A549 (cell line): ENCODE measurements at regions not wholly inside any gene's neighbourhood (a gene's known extent, or its start where the extent isn't known, plus 50 kb on each side); places are given as distances from the start of the nearest gene placed in this dataset.

Experiments used
- ATAC-seq, 2 experiments: fragments of 200-7000 bp in 1 of 2; fragments of >200 bp in 1 of 2; cut with Nextera tagmentation in 1 of 2; cut with Tn5 transposase in 1 of 2; 3 replicates each; pipeline versions ENCODE4 v1.8.0 to v1.9.1; 2018 to 2020; ENCODE audit warnings: mild to moderate bottlenecking in 1 of 2, moderate library complexity in 1 of 2
- CTCF ChIA-PET: fragments of 300-600 bp; sonication (Branson Sonifier 250); formaldehyde crosslinking; extraction: SDS; loops from one replicate; lab custom pipeline; 2021; ENCODE audit warnings: antibody characterized with exemption, inconsistent platforms; lab: Yijun Ruan, JAX
- POLR2A ChIA-PET: fragments of 350-600 bp; formaldehyde crosslinking; extraction: SDS; loops from one replicate; lab custom pipeline; 2021; ENCODE audit warnings: antibody characterized with exemption, inconsistent platforms; lab: Yijun Ruan, JAX
- DNase-seq, 2 experiments: peaks; one replicate each; pipeline versions ENCODE4 v3.0.0 to v3.0.0-alpha.2; 2011 to 2016; ENCODE audit warnings: low read depth in 1 of 2, low spot score in 1 of 2
- FAIRE-seq: peaks from 2 replicates; lab custom pipeline; 2011; peaks lifted over from hg19 to GRCh38; lab: Jason Lieb, UNC
- H3K27ac ChIP-seq, 2 experiments: fragments of >200 bp; sonication (Bioruptor Twin); formaldehyde crosslinking; 3 replicates each; pipeline ENCODE4 v1.5.1; 2016 to 2017
- H3K4me1 ChIP-seq: fragments of >200 bp; sonication (Bioruptor Twin); formaldehyde crosslinking; 3 replicates; pipeline ENCODE4 v1.6.1; 2016
- H3K4me2 ChIP-seq: fragments of >200 bp; sonication (Bioruptor Twin); formaldehyde crosslinking; 3 replicates; pipeline ENCODE4 v1.6.1; 2016
- H3K4me3 ChIP-seq: fragments of >200 bp; sonication (Bioruptor Twin); formaldehyde crosslinking; 3 replicates; pipeline ENCODE4 v1.5.1; 2016
- H3K9me3 ChIP-seq: fragments of >200 bp; sonication (Bioruptor Twin); formaldehyde crosslinking; 3 replicates; pipeline ENCODE4 v1.6.1; 2016
- FOSL2 ChIP-seq, 2 experiments: fragments of 450-650 bp in 1 of 2; fragments of >200 bp in 1 of 2; sonication (Bioruptor Twin) in 1 of 2; formaldehyde crosslinking; IDR thresholded peaks; 2 replicates each; pipeline versions ENCODE4 v1.5.0 to v1.6.1; 2016 to 2020; ENCODE audit warnings: mild to moderate bottlenecking in 1 of 2, moderate library complexity in 1 of 2
- HEYL ChIP-seq: fragments of 250-450 bp; sonication (Bioruptor Pico); IDR thresholded peaks from 2 replicates; pipeline ENCODE4 v1.8.0; 2021; ENCODE audit warnings: mild to moderate bottlenecking, moderate library complexity
- JUN ChIP-seq, 2 experiments: fragments of >200 bp; sonication (Bioruptor Twin); formaldehyde crosslinking; IDR thresholded peaks; 2 replicates in 1 of 2; 3 replicates in 1 of 2; pipeline ENCODE4 v1.6.1; 2016 to 2017
- MAFK ChIP-seq: fragments of 450-650 bp; IDR thresholded peaks from 2 replicates; pipeline ENCODE4 v1.6.1; 2014; ENCODE audit not compliant: partially characterized antibody
- MAZ ChIP-seq: fragments of 150-350 bp; IDR thresholded peaks from 2 replicates; pipeline ENCODE4 v1.6.1; 2014; ENCODE audit warnings: antibody characterized with exemption, low read depth, low read length, borderline replicate concordance
- NR3C1 ChIP-seq: fragments of >200 bp; sonication (Bioruptor Twin); formaldehyde crosslinking; IDR thresholded peaks from 3 replicates; pipeline ENCODE4 v1.6.1; 2017
- RAD21 ChIP-seq, 2 experiments: fragments of >200 bp in 1 of 2; sonication (Bioruptor Twin) in 1 of 2; formaldehyde crosslinking in 1 of 2; IDR thresholded peaks in 1 of 2; conservative IDR thresholded peaks in 1 of 2; 2 replicates in 1 of 2; 3 replicates in 1 of 2; pipeline ENCODE4 v1.6.1; 2012 to 2018; ENCODE audit warnings: inconsistent platforms in 1 of 2
- RNF2 ChIP-seq: fragments of 200-600 bp; sonication (generic); IDR thresholded peaks from 2 replicates; pipeline ENCODE4 v1.6.1; 2016; ENCODE audit warnings: low read depth, mild to moderate bottlenecking, antibody characterized with exemption, moderate library complexity, borderline replicate concordance
- SREBF2 ChIP-seq: fragments of 450-650 bp; IDR thresholded peaks from 2 replicates; pipeline ENCODE4 v1.6.1; 2014; ENCODE audit warnings: mild to moderate bottlenecking, moderate library complexity
- TP53 ChIP-seq: fragments of 250-450 bp; sonication (Bioruptor Pico); IDR thresholded peaks from 2 replicates; pipeline ENCODE4 v1.5.0; 2021; ENCODE audit warnings: mild to moderate bottlenecking, moderate library complexity
- ZFP36 ChIP-seq: fragments of 450-650 bp; IDR thresholded peaks from 2 replicates; pipeline ENCODE4 v1.6.1; 2014; ENCODE audit warnings: borderline replicate concordance; ENCODE audit not compliant: partially characterized antibody
- WGBS: methylation state at CpG from one replicate; pipeline ENCODE4 v1.1.6; 2017; ENCODE audit errors: missing lambda C conversion rate; 5-methylcytosine and 5-hydroxymethylcytosine counted together
- TF ChIP-seq, protein P1 (sequence below): fragments of 250-450 bp; sonication (Bioruptor Pico); IDR thresholded peaks from 2 replicates; pipeline ENCODE4 v1.5.0; 2021; ENCODE audit warnings: mild to moderate bottlenecking, moderate library complexity, borderline replicate concordance

DNA sequence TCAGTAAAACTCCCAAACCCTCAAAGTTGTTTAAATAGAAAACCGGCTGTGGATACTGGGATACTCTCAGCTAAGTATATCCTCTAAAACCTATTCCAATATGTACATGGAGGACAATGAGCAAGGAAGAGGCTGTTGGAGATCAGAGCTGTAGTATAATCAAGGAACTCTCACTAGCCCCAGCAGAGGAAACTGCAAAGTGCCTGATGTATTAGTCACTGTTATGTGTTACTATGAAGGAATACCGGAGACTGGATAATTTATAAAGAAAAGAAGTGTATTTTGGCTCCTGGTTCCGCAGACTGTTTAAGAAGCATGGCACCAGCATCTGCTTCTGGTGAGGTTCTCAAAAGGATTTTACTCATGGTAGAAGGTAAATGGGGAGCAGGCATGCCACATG lies 65.6 kb upstream of the RPL10L start:
- ATAC-seq (no peak), FAIRE-seq (no peak), DNase-seq (no peak)
- CTCF ChIA-PET: no interaction called here
- WGBS: 27% methylated on average over 3 of the region's 3 CpGs
- Histone ChIP-seq H3K27ac (no peak overlapping the region), H3K4me1 (no peaks in the 10 kb centered on the region), H3K4me2 (no peak overlapping the region), H3K4me3 (no peak overlapping the region), H3K9me3 (no peaks in the 10 kb centered on the region)
- POLR2A ChIA-PET: no interaction called here
- TF ChIP-seq TP53 (CRISPR knock-in tag) (no peak), NR3C1 (no peak), JUN (IDR thresholded peaks at IDR 0.05) (no peak), HEYL (CRISPR knock-in tag) (no peak), MAFK (no peak), FOSL2 (IDR thresholded peaks at IDR 0.05) (no peak), FOSL2 (CRISPR knock-in tag; IDR thresholded peaks at IDR 0.05) (no peak), SREBF2 (no peak), RNF2 (no peak), ZFP36 (no peak), MAZ (no peak), RAD21 (conservative IDR thresholded peaks at IDR 0.05 in 1 of 2, IDR thresholded peaks at IDR 0.05 in 1 of 2) (no peak)
- TF ChIP-seq, protein P1, sequence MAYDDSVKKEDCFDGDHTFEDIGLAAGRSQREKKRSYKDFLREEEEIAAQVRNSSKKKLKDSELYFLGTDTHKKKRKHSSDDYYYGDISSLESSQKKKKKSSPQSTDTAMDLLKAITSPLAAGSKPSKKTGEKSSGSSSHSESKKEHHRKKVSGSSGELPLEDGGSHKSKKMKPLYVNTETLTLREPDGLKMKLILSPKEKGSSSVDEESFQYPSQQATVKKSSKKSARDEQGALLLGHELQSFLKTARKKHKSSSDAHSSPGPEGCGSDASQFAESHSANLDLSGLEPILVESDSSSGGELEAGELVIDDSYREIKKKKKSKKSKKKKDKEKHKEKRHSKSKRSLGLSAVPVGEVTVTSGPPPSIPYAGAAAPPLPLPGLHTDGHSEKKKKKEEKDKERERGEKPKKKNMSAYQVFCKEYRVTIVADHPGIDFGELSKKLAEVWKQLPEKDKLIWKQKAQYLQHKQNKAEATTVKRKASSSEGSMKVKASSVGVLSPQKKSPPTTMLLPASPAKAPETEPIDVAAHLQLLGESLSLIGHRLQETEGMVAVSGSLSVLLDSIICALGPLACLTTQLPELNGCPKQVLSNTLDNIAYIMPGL: no peak
